Esophagus muscularis mucosa (tissue), 4 donors: ENCODE measurements at regions not wholly inside any gene's neighbourhood (a gene's known extent, or its start where the extent isn't known, plus 50 kb on each side); places are given as distances from the start of the nearest gene placed in this dataset.

ENCODE experiments used
- EP300 ChIP-seq: sonication (generic); formaldehyde crosslinking; IDR thresholded peaks from one replicate; pipeline ENCODE4 v1.6.1; 2017; ENCODE audit warnings: antibody characterized with exemption
- POLR2A ChIP-seq: fragments of 450-650 bp; IDR thresholded peaks from one replicate; pipeline ENCODE4 v1.6.1; 2017; ENCODE audit warnings: antibody characterized with exemption, moderate library complexity, mild to moderate bottlenecking, low read depth
- POLR2AphosphoS5 ChIP-seq, 2 donors: sonication (generic); formaldehyde crosslinking; IDR thresholded peaks; one replicate each; pipeline ENCODE4 v1.6.1; 2017; ENCODE audit warnings: antibody characterized with exemption in 2 of 2
- TF ChIP-seq, protein P1 (sequence below), 3 experiments: fragments of 200-600 bp in 2 of 3; fragments of 450-650 bp in 1 of 3; sonication (generic) in 2 of 3; IDR thresholded peaks; one replicate each; pipeline ENCODE4 v1.5.1; 2017 to 2019; ENCODE audit warnings: antibody characterized with exemption in 3 of 3, mild to moderate bottlenecking in 2 of 3, moderate library complexity in 1 of 3

- TF ChIP-seq, protein P1, sequence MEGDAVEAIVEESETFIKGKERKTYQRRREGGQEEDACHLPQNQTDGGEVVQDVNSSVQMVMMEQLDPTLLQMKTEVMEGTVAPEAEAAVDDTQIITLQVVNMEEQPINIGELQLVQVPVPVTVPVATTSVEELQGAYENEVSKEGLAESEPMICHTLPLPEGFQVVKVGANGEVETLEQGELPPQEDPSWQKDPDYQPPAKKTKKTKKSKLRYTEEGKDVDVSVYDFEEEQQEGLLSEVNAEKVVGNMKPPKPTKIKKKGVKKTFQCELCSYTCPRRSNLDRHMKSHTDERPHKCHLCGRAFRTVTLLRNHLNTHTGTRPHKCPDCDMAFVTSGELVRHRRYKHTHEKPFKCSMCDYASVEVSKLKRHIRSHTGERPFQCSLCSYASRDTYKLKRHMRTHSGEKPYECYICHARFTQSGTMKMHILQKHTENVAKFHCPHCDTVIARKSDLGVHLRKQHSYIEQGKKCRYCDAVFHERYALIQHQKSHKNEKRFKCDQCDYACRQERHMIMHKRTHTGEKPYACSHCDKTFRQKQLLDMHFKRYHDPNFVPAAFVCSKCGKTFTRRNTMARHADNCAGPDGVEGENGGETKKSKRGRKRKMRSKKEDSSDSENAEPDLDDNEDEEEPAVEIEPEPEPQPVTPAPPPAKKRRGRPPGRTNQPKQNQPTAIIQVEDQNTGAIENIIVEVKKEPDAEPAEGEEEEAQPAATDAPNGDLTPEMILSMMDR (IDR thresholded peaks at IDR 0.05), result no peak
- no peak for TF ChIP-seq POLR2A
- TF ChIP-seq POLR2AphosphoS5 (IDR thresholded peaks at IDR 0.05), result no peak
- TF ChIP-seq EP300, result no peak
These were observed 61.6 kb upstream of the CEP85L start for GRCh38 chr6:118712969-118713368.
